Choroid plexus epithelial cell (primary cell): ENCODE measurements at regions not wholly inside any gene's neighbourhood (a gene's known extent, or its start where the extent isn't known, plus 50 kb on each side); places are given as distances from the start of the nearest gene placed in this dataset.
"Not testable (repeated sequence)": the region's sequence is repeated elsewhere in the genome, so short reads cannot be mapped to it uniquely, and the experiment has no call there.

ENCODE experiments used
- DNase-seq: peaks from one replicate; pipeline ENCODE4 v3.0.0-alpha.2; 2010; ENCODE audit warnings: low read depth
- H3K4me3 ChIP-seq: 2 replicates; pipeline ENCODE4 v1.5.1; 2011; ENCODE audit warnings: low read depth, mild to moderate bottlenecking, control low read depth, low read length, moderate library complexity
- CTCF ChIP-seq: conservative IDR thresholded peaks from 2 replicates; pipeline ENCODE4 v1.5.1; 2011; ENCODE audit warnings: low read depth, mild to moderate bottlenecking, control low read depth, inconsistent platforms, low read length, moderate library complexity

DNA sequence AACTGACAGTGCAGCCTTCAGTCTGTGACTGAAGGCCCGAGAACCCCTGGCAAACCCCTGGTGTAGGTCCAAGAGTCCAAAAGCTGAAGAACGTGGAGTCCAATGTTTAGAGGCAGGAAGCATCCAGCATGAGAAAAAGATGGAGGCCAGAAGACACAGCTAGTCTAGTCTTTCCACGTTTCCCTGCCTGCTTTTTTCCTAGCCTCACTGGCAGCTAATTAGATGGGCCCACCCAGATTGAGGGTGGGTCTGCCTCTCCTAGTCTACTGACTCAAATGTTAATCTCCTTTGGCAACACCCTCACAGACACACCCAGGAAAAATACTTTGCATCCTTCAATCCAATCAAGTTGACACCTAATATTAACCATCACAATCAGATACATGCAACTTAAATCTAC is 87.8 kb downstream of the TENT5D start:
- not testable (repeated sequence) for H3K4me3 ChIP-seq

GRCh38 chrX:80511969-80512760 is 91.9 kb downstream of the TENT5D start:
- no peak for TF ChIP-seq CTCF
- no peak overlapping the region for H3K4me3 ChIP-seq
- DNase-seq: no peak

More for the DNA sequence above, 87.8 kb downstream of the TENT5D start:
- DNase-seq: not testable (repeated sequence)

DNA sequence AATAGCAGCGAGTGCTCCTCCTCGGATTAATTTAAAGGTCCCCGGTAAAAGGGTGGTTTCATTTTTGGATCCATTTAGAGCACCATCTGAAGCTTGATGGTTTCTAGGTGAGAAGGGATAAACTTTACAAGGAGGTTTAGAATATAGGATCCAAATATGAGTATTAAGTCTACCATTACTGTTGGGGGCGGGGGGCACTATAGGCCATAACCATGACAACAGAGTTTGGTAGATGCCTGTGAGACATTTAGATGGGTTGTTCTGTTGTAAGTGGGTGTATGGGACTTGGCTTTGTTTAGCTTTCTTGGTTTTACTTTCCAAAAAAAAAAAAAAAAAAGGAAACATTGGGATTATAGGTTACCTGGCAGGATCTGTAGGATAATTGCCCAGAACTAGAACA is 92.7 kb downstream of the TENT5D start:
- no peak for TF ChIP-seq CTCF
- no peak overlapping the region for H3K4me3 ChIP-seq
- DNase-seq: no peak

- no peak for TF ChIP-seq CTCF
- H3K4me3 ChIP-seq: no peak overlapping the region
- DNase-seq: no peak
These were observed 93.4 kb downstream of the TENT5D start for GRCh38 chrX:80513625-80514024.

DNA sequence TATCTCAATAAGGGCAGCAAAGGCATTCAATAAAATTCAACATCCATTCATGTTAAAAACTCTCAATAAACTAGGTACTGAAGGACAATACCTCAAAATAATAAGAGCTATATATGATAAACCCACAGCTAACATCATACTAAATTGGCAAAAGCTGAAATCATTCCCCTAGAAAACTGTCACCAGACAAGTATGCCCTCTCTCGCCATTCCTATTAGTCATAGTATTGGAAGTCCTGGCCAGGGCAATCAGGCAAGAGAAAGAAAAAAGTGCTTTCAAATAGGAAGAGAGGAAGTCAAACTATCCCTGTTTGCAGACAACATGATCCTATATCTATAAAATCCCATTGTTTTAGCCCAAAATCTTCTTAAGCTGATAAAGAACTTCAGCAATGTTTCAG is 116.8 kb downstream of the TENT5D start:
- no peak for DNase-seq
- H3K4me3 ChIP-seq: no peak overlapping the region
- no peak for TF ChIP-seq CTCF

- DNase-seq: no peak
- TF ChIP-seq CTCF: no peak
- no peak overlapping the region for H3K4me3 ChIP-seq
These were observed 130.5 kb downstream of the TENT5D start for GRCh38 chrX:80550722-80551121.

DNA sequence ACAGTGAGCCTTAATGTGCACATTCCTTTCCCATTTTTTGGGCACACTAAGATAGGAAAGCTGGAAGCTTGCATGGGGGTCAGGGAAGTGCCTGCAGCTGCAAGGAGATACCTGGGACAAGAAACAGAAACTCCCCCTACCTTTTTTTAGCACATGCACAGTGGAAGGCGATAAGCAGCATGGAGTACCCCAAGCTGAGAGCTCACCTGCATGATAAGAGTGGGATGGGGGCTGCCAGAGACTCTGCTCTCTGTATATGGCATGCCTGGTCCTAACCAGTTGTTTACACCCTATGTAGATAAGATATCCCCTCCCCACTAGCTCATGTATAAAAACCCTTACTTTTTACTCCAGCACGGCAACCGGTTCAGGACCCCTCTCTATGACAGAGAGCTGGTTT is 135.9 kb downstream of the TENT5D start:
- DNase-seq: no peak
- no peak overlapping the region for H3K4me3 ChIP-seq
- TF ChIP-seq CTCF: no peak

GRCh38 chrX:80572636-80573035 is 152.4 kb downstream of the TENT5D start:
- TF ChIP-seq CTCF: no peak
- no peak for DNase-seq
- H3K4me3 ChIP-seq: no peak overlapping the region
